HUES64 (cell line): ENCODE measurements at regions not wholly inside any gene's neighbourhood (a gene's known extent, or its start where the extent isn't known, plus 50 kb on each side); places are given as distances from the start of the nearest gene placed in this dataset.

Source experiments
- H3K27ac ChIP-seq: 2 replicates; pipeline ENCODE4 v1.7.0; 2013; ENCODE audit warnings: low read depth, low read length, inconsistent platforms
- H3K27me3 ChIP-seq: 2 replicates; pipeline ENCODE4 v1.6.1; 2013; ENCODE audit warnings: mild to moderate bottlenecking, low read length; ENCODE audit not compliant: insufficient read depth
- H3K36me3 ChIP-seq: 2 replicates; pipeline ENCODE4 v1.6.1; 2013; ENCODE audit warnings: mild to moderate bottlenecking, low read length; ENCODE audit not compliant: insufficient read depth
- H3K4me1 ChIP-seq: 2 replicates; pipeline ENCODE4 v1.6.1; 2013; ENCODE audit warnings: mild to moderate bottlenecking, low read length, moderate library complexity; ENCODE audit not compliant: insufficient read depth
- H3K4me3 ChIP-seq: 2 replicates; pipeline ENCODE4 v1.5.1; 2013; ENCODE audit warnings: mild to moderate bottlenecking, low read length, moderate library complexity
- H3K9ac ChIP-seq: 2 replicates; pipeline ENCODE4 v1.6.1; 2013; ENCODE audit warnings: mild to moderate bottlenecking, low read depth, low read length
- H3K9me3 ChIP-seq: 2 replicates; pipeline ENCODE4 v1.6.1; 2013; ENCODE audit warnings: low read depth, low read length; ENCODE audit not compliant: insufficient read depth
- WGBS: fragments of 150-250, 120-280 bp; methylation state at CpG from one replicate; pipeline ENCODE4 v1.1.7; 2013; ENCODE audit warnings: missing lambda C conversion rate; 5-methylcytosine and 5-hydroxymethylcytosine counted together

GRCh38 chr4:62804075-62804474 is 1603.9 kb downstream of the ADGRL3 start:
- H3K4me1 ChIP-seq = no peaks in the 10 kb centered on the region
- H3K36me3 ChIP-seq = no peaks in the 10 kb centered on the region
- H3K27ac ChIP-seq = no peak overlapping the region
- no peaks in the 10 kb centered on the region for H3K27me3 ChIP-seq
- WGBS = 100% methylated on average over 1 of the region's 2 CpGs
- no peaks in the 10 kb centered on the region for H3K9me3 ChIP-seq
- no peak overlapping the region for H3K4me3 ChIP-seq
- no peak overlapping the region for H3K9ac ChIP-seq

GRCh38 chr4:62797221-62797620 is 1597.1 kb downstream of the ADGRL3 start:
- Histone ChIP-seq H3K4me3 (no peak overlapping the region), H3K27ac (no peak overlapping the region), H3K9ac (no peak overlapping the region), H3K27me3 (no peaks in the 10 kb centered on the region), H3K9me3 (no peaks in the 10 kb centered on the region), H3K36me3 (no peaks in the 10 kb centered on the region), H3K4me1 (no peaks in the 10 kb centered on the region)
- WGBS = no CpG with 5 or more reads among the region's 1 CpG

- Histone ChIP-seq H3K36me3 (no peaks in the 10 kb centered on the region), H3K4me1 (no peaks in the 10 kb centered on the region), H3K9me3 (no peaks in the 10 kb centered on the region), H3K27me3 (no peaks in the 10 kb centered on the region), H3K27ac (no peak overlapping the region), H3K4me3 (no peak overlapping the region), H3K9ac (no peak overlapping the region)
- 100% methylated on average over 2 of the region's 2 CpGs for WGBS
Observed at GRCh38 chr4:62791386-62791785, 1591.3 kb downstream of the ADGRL3 start.

- Histone ChIP-seq H3K4me1 (no peaks in the 10 kb centered on the region), H3K9ac (no peak overlapping the region), H3K27ac (no peak overlapping the region), H3K27me3 (no peaks in the 10 kb centered on the region), H3K4me3 (no peak overlapping the region), H3K9me3 (no peaks in the 10 kb centered on the region), H3K36me3 (no peaks in the 10 kb centered on the region)
- WGBS = 90% methylated on average over 9 of the region's 9 CpGs
Observed at GRCh38 chr4:62771983-62772557, 1571.9 kb downstream of the ADGRL3 start.

- H3K4me1 ChIP-seq = no peaks in the 10 kb centered on the region
- WGBS = 94% methylated on average over 6 of the region's 6 CpGs
- no peak overlapping the region for H3K9ac ChIP-seq
- no peaks in the 10 kb centered on the region for H3K9me3 ChIP-seq
- no peak overlapping the region for H3K27ac ChIP-seq
- H3K36me3 ChIP-seq = no peaks in the 10 kb centered on the region
- H3K4me3 ChIP-seq = no peak overlapping the region
- H3K27me3 ChIP-seq = no peaks in the 10 kb centered on the region
Observed at GRCh38 chr4:62740296-62740695, 1540.2 kb downstream of the ADGRL3 start.

- H3K9ac ChIP-seq = no peak overlapping the region
- 97% methylated on average over 2 of the region's 2 CpGs for WGBS
- H3K27ac ChIP-seq = no peak overlapping the region
- no peaks in the 10 kb centered on the region for H3K36me3 ChIP-seq
- H3K4me3 ChIP-seq = no peak overlapping the region
- no peaks in the 10 kb centered on the region for H3K9me3 ChIP-seq
- no peaks in the 10 kb centered on the region for H3K4me1 ChIP-seq
- no peaks in the 10 kb centered on the region for H3K27me3 ChIP-seq
Observed at GRCh38 chr4:62717154-62717553, 1517.0 kb downstream of the ADGRL3 start.

- 100% methylated on average over 1 of the region's 1 CpG for WGBS
- H3K4me3 ChIP-seq = no peak overlapping the region
- no peak overlapping the region for H3K27ac ChIP-seq
- no peaks in the 10 kb centered on the region for H3K4me1 ChIP-seq
- no peaks in the 10 kb centered on the region for H3K36me3 ChIP-seq
- H3K27me3 ChIP-seq = no peaks in the 10 kb centered on the region
- H3K9ac ChIP-seq = no peak overlapping the region
- H3K9me3 ChIP-seq = no peaks in the 10 kb centered on the region
Observed at GRCh38 chr4:62711575-62711974, 1511.4 kb downstream of the ADGRL3 start.

GRCh38 chr4:62709618-62710252 is 1509.6 kb downstream of the ADGRL3 start:
- no peaks in the 10 kb centered on the region for H3K9me3 ChIP-seq
- no peak overlapping the region for H3K27ac ChIP-seq
- no peaks in the 10 kb centered on the region for H3K4me1 ChIP-seq
- H3K9ac ChIP-seq = no peak overlapping the region
- no peaks in the 10 kb centered on the region for H3K27me3 ChIP-seq
- no peaks in the 10 kb centered on the region for H3K36me3 ChIP-seq
- no peak overlapping the region for H3K4me3 ChIP-seq
- 50% methylated on average over 2 of the region's 3 CpGs for WGBS

- H3K9ac ChIP-seq = no peak overlapping the region
- H3K4me1 ChIP-seq = no peaks in the 10 kb centered on the region
- H3K36me3 ChIP-seq = no peaks in the 10 kb centered on the region
- no peak overlapping the region for H3K4me3 ChIP-seq
- no peak overlapping the region for H3K27ac ChIP-seq
- WGBS = no CpG with 5 or more reads among the region's 2 CpGs
- H3K27me3 ChIP-seq = no peaks in the 10 kb centered on the region
- no peaks in the 10 kb centered on the region for H3K9me3 ChIP-seq
Observed at GRCh38 chr4:62706423-62706822, 1506.3 kb downstream of the ADGRL3 start.

- Histone ChIP-seq H3K27ac (no peak overlapping the region), H3K27me3 (no peaks in the 10 kb centered on the region), H3K9ac (no peak overlapping the region), H3K4me3 (no peak overlapping the region), H3K4me1 (no peaks in the 10 kb centered on the region), H3K36me3 (no peaks in the 10 kb centered on the region), H3K9me3 (no peaks in the 10 kb centered on the region)
- 96% methylated on average over 13 of the region's 13 CpGs for WGBS
Observed at GRCh38 chr4:62683799-62684566, 1483.9 kb downstream of the ADGRL3 start.

- H3K4me1 ChIP-seq = no peaks in the 10 kb centered on the region
- no peaks in the 10 kb centered on the region for H3K36me3 ChIP-seq
- H3K9me3 ChIP-seq = no peaks in the 10 kb centered on the region
- H3K27ac ChIP-seq = no peak overlapping the region
- H3K4me3 ChIP-seq = no peak overlapping the region
- H3K9ac ChIP-seq = no peak overlapping the region
- WGBS = 89% methylated on average over 2 of the region's 2 CpGs
- H3K27me3 ChIP-seq = no peaks in the 10 kb centered on the region
Observed at GRCh38 chr4:62676962-62677361, 1476.8 kb downstream of the ADGRL3 start.
